ENCODE measurements at regions not wholly inside any gene's neighbourhood (a gene's known extent, or its start where the extent isn't known, plus 50 kb on each side); places are given as distances from the start of the nearest gene placed in this dataset.

DNA sequence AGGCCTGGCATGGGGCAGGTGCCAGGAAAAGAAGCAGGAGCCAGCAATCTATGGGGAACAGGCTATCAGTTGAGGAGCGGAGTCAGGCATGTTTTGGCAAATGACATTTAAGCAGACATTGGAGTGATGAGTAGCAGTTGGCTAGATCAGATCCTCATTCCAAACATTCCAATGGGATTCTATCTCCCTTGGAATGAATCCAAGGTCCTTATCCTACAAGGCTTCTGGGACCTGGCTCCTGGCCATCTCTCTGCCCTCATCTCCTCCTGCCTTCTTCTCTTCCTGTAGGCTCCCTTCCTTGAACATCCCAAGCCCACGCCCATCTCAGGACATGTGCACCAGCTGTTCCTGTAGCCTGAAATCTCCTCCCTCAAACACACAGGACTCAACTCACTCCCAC is 1074.5 kb downstream of the TBC1D22A start:
- intact Hi-C loops (cut with DNase I): no loop called here
- TF ChIP-seq POLR2A (IDR thresholded peaks at IDR 0.05): no peak
- TF ChIP-seq, protein P1, sequence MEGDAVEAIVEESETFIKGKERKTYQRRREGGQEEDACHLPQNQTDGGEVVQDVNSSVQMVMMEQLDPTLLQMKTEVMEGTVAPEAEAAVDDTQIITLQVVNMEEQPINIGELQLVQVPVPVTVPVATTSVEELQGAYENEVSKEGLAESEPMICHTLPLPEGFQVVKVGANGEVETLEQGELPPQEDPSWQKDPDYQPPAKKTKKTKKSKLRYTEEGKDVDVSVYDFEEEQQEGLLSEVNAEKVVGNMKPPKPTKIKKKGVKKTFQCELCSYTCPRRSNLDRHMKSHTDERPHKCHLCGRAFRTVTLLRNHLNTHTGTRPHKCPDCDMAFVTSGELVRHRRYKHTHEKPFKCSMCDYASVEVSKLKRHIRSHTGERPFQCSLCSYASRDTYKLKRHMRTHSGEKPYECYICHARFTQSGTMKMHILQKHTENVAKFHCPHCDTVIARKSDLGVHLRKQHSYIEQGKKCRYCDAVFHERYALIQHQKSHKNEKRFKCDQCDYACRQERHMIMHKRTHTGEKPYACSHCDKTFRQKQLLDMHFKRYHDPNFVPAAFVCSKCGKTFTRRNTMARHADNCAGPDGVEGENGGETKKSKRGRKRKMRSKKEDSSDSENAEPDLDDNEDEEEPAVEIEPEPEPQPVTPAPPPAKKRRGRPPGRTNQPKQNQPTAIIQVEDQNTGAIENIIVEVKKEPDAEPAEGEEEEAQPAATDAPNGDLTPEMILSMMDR (IDR thresholded peaks at IDR 0.05): no peak
- WGBS, 4 donors: 43 to 52% (median 48%) methylated on average over 2 of the region's 2 CpGs

GRCh38 chr22:47835726-47836125 is 1073.3 kb downstream of the TBC1D22A start:
- no peaks in the 10 kb centered on the region for H3K36me3 ChIP-seq
- peaks cover 0 to 24% (median 0%) of the 10 kb centered on the region in 9 donors for H3K27me3 ChIP-seq
- no peak overlapping the region for H3K4me3 ChIP-seq
- no peak overlapping the region for H3K27ac ChIP-seq
- ATAC-seq (no peak), DNase-seq (no peak)
- H3K9me3 ChIP-seq: no peaks in the 10 kb centered on the region
- no peaks in the 10 kb centered on the region for H3K4me1 ChIP-seq
- 65 to 66% (median 65%) methylated on average over 7 of the region's 7 CpGs for WGBS, 4 donors
- intact Hi-C loops (cut with DNase I): no loop called here
- TF ChIP-seq, protein P1 (IDR thresholded peaks at IDR 0.05): no peak
- TF ChIP-seq POLR2A (IDR thresholded peaks at IDR 0.05): no peak

More for the DNA sequence above, 1074.5 kb downstream of the TBC1D22A start:
- H3K27ac ChIP-seq: no peak overlapping the region
- no peaks in the 10 kb centered on the region for H3K4me1 ChIP-seq
- H3K27me3 ChIP-seq: peaks cover 0 to 34% (median 3%) of the 10 kb centered on the region in 9 donors
- H3K4me3 ChIP-seq: no peak overlapping the region
- ATAC-seq (no peak), DNase-seq (no peak)
- H3K36me3 ChIP-seq: no peaks in the 10 kb centered on the region
- no peaks in the 10 kb centered on the region for H3K9me3 ChIP-seq

DNA sequence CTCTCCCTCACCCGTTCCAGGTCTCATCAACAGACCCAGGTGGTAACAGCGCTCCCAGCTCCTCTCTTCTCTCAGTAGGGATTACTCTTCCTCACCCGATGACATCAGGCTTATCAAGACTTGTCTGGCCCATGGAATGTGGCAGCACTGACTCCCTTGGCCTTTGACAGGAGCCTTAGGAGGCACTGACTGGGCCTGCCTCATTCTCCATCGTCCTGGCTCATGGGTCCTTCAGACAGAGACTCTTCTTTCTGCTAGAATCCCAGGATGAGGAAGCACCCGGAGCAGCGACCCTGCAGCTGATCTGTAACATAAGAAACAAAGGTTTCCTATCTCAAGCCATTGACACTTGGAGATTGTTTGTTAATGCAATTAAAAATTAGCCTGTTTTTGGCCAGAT is 1063.6 kb downstream of the TBC1D22A start:
- WGBS, 4 donors: 27 to 39% (median 39%) methylated on average over 6 of the region's 6 CpGs
- TF ChIP-seq, protein P1 (IDR thresholded peaks at IDR 0.05): no peak
- no peak for TF ChIP-seq POLR2A (IDR thresholded peaks at IDR 0.05)
- H3K27ac ChIP-seq: no peak overlapping the region
- no peak for ATAC-seq
- no peaks in the 10 kb centered on the region for H3K36me3 ChIP-seq
- intact Hi-C loops (cut with DNase I): no loop called here
- H3K4me3 ChIP-seq: no peak overlapping the region
- H3K27me3 ChIP-seq: peaks cover 0 to 11% (median 0%) of the 10 kb centered on the region in 9 donors
- H3K4me1 ChIP-seq: no peaks in the 10 kb centered on the region
- no peak for DNase-seq
- peaks cover 0 to 2% (median 0%) of the 10 kb centered on the region in 12 donors for H3K9me3 ChIP-seq

- TF ChIP-seq POLR2A (IDR thresholded peaks at IDR 0.05): no peak
- TF ChIP-seq, protein P1 (IDR thresholded peaks at IDR 0.05): no peak
- Histone ChIP-seq H3K9me3 (peaks cover 0 to 3% (median 0%) of the 10 kb centered on the region in 12 donors), H3K27ac (no peak overlapping the region), H3K27me3 (peaks cover 0 to 11% (median 0%) of the 10 kb centered on the region in 9 donors), H3K4me1 (no peaks in the 10 kb centered on the region), H3K36me3 (no peaks in the 10 kb centered on the region), H3K4me3 (no peak overlapping the region)
- ATAC-seq: no peak
- no peak for DNase-seq
- WGBS, 4 donors: 79 to 91% (median 81%) methylated on average over 3 of the region's 3 CpGs
- intact Hi-C loops (cut with DNase I): no loop called here
These were observed 1060.0 kb downstream of the TBC1D22A start for GRCh38 chr22:47822422-47822821.

Measured in heart left ventricle (tissue), 16 donors.